ENCODE measurements at regions not wholly inside any gene's neighbourhood (a gene's known extent, or its start where the extent isn't known, plus 50 kb on each side); places are given as distances from the start of the nearest gene placed in this dataset.
"Not testable (repeated sequence)": the region's sequence is repeated elsewhere in the genome, so short reads cannot be mapped to it uniquely, and the experiment has no call there.

DNA sequence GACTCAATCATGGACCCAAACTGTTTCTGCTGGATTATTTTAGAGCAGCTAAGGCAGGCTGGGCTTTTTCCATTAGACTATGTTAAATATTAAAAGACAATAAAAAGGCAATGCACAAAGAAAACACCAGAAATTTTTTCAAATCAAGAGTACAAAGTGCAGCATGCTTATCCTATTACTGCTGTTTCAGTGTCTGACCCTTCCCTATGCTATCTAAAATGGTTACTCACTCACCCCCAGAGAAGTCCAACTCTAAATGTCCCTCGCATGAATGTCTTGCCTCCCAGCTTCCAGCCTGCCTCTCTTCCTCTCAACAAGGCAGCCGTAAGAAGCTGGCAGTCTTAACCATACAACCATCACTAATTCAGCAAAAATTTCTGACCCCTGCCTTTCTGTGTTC lies 108.7 kb upstream of the SYT6 start:
- DNase-seq: no peak

DNA sequence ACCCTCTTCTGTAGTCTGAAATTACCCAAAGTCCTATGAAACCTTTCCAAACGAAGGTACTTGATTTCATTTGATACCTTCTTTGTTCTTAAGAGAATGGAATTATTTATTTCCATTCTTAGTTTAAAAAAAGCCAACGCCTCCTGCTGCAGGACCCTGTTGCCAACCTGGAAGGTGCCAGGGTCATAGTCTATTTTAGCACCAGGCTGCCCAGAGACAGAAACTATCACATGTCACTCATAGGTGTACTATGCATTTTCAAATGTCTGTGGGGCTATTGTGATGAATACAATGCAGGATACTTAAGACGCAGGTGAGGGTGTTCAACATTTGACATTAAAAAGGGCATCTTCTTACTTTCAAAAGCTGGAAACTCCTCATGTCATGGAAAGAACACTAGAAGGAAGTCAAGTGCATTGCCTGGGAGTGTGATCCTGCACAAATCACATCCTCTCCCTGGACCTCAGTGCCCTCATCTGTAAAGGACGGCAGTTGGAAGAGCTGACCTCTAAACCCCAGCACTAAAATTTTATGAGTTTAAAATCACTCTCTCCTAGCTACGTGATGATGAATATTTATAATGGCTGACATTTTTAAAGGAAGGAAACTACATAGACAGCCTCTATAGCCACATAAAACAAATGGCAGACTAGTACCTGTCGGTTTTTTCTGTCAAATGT lies 107.3 kb upstream of the SYT6 start:
- DNase-seq: no peak

DNA sequence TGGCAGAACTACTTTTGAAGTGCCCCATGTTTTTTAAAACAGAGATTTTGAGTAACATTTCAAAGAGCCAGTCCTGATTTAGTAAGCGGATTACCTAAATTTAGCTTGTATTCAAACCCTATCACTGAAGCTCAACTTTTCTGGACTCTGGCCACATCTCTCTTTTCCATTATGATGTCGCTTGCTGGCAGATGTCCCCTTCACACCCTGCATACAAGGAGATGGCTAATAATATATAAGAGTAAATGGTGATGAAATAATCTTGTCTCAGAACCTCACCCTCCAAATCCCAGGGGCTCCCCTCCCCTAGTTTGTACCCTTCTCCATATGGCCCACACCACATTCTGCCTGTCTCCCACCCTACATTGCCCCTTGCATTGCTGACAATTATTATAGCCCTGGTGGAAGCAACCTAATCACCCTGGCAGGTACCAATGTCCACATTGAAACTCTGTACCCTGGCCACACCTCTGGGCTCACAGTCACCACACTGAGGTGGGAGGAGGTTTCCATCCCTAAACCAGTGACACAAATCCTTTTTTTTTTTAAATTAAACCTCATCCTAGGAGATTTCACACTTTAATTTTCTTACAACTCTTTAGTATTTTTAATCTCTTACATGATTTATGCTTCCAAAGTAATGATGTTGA lies 106.0 kb upstream of the SYT6 start:
- DNase-seq: no peak

DNA sequence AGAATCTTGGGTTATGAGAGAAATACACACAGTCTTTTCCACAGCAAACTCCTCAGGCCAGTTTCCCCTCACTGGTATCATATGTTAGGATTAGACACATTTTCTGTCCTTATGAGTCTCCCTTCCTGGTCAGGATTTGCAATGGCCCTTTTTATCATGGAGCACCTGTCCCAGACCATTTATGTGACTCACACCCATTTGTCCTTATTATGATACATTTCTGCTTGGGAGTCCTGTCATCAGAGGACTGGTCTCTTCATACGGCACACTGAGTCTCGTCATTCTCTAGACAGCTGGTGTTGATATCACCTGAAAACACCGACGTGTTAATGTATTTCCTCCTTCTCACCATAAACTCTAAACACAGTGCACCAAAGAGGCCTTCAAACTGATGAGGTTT lies 105.0 kb upstream of the SYT6 start:
- DNase-seq: no peak

DNA sequence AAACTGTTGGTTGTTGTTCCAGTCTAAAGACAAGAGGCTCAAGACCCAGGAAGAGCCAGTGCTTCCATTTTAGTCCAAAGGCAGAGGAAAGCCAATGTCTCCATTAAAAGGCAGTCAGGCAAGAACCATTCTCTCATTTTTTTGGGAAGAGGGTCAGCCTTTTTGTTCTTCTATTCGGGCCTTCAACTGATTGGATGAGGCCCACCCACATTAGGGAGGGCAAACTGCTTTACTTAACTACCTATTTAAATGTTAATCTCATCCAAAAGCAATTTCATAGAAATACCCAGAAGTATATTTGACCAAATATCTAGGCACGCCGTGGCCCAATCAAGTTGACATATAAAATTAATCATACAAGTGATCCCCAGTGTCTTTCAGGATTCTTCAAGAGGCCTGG lies 104.4 kb upstream of the SYT6 start:
- DNase-seq: no peak

DNA sequence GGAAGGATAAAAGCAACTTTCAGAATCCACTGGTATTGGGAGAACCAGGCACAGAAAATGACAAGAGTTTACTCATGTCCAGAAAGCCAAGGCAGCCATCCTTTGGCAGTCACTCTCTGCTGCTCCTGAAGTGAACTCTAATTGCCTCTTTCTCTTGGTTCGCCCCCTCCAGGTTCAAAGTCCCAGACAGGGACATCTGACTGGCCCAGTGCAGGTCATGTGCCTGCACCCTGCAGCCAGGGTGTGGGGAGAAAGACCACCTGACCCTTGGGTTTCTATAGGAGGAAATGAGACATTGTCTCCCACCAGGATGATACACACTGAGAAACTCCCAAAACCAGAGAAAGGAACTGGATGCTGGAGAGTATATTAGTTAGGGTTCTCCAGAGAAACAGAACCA lies 103.9 kb upstream of the SYT6 start:
- no peak for DNase-seq

DNA sequence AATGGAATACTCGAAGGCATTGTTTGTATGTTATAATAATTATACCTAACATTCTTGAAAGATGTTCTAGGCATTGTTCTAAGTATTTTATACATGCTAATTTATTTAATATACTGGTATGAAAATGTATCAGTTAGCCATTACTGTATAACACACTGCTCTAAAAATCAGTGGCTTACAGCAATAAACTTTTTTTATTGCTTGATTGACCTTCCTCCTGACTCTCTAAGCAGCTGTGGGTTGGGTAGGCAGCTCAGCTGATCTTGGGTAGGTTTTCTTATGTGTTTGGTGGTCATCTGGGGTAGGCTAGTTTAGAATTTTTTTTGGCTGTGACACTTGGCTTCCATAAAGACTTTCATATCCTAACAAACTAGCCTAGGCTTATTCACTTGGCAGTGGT lies 100.2 kb upstream of the SYT6 start:
- DNase-seq: no peak

DNA sequence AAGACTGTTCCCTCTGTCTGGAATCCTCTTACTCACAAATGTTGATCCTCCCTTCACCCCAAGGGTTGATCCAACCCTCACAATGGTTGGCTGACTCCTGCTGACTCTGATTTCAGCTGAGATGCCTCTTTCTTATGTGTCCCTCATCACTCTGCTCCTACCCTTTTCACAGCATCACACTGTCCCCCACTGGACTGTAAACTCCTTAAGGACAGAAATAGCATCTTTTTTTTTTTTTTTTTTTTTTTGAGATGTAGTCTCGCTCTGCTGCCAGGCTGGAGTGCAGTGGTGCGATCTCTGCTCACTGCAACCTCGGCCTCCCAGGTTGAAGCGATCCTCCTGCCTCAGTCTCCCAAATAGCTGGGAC lies 97.9 kb upstream of the SYT6 start:
- no peak for DNase-seq

DNA sequence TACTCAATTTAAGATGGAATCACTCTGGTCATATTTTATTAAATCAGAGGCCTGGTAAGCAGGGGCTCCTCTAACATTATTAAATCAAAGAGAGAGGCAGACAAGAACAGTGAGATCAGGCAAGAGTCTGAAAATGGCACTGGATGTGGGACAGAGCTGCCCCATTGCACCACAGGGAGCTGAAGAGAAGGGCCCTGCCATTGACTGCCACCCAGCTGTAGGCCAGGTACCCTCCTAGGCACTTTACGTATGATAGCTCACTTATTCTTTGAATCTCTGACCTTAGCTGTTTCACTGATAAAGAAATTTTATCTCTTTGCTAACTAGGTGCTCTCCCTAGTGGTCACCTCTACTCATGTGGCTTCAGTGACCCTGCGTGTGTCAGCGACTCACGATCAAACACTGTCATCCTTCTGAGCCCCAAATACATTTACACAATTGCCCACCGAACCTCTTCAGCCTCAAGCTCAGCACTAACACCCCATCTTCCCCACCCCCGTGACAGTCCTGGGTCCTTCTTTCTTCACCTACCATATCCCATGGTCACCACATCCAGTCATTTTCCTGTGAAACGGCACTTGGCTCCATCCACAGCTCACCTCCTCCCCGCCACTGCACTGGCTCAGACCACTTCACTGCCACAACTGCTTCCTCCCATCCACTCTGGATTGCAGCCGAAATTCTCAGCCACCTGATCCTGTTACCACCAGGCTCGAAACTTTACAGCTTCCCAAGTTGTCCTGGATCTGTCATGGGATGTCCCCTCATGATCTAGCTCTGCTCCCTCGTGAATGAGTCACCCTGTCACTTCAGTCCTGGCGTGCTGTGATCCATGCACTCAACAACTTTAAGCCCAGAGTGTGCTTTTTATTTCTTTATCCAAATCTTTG lies 97.3 kb upstream of the SYT6 start:
- DNase-seq: no peak

DNA sequence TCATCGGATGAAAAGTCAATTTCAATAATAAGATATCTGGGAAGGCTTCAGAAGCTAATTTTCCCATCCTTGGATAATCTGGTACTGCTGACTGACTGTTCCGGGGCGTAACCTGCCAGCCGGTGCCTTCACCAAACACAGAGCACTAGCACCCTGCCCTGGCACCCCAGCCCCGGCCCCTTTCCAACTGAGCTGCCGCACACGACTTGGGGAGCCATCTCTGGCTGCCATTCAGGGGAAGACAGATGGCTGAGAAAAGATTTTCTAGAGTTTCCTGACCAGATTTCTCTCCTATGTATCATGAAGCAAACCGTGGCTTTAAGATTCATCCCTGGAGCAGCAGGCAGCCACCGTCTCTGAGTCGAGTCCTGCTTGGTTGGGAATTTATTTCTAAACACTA lies 96.0 kb upstream of the SYT6 start:
- no peak for DNase-seq

DNA sequence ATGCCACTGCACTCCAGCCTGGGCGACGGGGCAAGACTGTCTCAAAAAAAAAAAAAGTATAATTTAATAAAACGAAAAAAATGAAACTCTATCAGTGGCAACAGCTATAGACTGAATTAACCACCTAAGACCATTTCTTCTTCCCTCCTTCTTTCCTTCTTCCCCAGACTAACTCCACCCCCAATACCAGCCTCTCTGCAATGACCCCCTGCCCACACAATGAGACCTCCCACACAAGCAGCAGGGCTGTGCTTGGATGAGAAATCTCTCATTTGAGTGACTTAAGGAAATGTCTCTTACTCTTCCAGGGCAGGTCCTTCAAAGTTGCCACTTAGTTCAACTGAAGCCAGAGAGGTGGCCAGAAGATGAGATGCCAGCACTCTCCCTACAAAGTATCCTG lies 94.5 kb upstream of the SYT6 start:
- no peak for DNase-seq

DNA sequence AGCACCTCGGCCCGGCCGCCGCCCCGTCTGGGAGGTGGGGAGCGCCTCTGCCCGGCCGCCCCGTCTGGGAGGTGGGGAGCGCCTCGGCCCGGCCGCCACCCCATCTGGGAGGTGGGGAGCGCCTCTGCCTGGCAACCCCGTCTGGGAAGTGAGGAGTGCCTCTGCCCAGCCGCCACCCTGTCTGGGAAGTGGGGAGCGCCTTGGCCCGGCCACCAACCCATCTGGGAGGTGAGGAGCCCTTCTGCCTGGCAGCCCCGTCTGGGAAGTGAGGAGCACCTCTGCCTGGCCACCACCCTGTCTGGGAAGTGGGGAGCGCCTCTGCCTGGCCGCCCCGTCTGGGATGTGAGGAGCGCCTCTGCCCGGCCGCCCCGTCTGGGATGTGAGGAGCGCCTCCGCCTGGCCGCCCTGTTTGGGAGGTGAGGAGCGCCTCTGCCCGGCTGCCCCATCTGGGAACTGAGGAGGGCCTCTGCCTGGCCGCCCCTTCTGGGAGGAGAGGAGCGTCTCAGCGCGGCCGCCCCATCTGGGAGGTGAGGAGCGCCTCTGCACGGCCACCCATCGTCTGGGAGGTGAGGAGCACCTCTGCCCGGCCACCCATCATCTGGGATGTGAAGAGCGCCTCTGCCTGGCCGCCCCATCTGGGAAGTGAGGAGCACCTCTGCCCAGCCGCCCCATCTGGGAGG lies 89.0 kb upstream of the SYT6 start:
- DNase-seq: not testable (repeated sequence)

DNA sequence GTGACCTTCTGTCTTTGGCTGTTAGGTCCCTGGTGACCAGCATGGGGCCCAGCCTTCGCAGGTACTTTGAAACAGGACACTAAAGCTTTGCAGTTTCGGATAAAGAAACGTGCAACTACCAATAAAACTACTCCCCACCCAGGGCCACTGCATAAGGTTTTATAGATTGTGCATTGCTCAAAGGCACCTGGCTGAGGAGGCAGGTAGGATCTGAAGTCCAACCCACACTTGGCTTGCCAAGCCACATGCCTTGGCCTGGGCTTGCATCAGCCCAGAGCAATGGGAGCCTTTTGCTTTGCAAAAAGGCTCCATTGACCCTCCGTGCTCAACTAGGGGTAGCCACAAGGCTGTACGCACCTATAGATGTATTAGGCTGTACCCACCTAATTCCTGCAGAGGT lies 84.4 kb upstream of the SYT6 start:
- no peak for DNase-seq

DNA sequence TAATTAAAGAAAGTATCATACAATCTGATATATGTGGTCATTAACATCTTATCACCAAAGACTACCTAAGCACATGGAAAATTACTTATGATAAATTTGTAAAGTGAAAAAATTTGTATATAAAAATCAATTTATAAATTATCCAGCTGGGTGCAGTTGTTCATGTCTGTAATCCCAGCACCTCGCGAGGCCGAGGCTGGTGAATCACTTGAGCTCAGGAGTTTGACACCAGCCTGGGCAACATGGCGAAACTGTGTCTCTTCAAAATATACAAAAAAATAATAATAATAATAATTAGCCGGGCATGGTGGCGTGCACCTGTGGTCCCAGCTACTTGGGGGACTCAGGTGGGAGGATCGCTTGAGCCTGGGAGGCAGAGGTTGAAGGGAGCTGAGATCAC lies 82.8 kb upstream of the SYT6 start:
- no peak for DNase-seq

DNA sequence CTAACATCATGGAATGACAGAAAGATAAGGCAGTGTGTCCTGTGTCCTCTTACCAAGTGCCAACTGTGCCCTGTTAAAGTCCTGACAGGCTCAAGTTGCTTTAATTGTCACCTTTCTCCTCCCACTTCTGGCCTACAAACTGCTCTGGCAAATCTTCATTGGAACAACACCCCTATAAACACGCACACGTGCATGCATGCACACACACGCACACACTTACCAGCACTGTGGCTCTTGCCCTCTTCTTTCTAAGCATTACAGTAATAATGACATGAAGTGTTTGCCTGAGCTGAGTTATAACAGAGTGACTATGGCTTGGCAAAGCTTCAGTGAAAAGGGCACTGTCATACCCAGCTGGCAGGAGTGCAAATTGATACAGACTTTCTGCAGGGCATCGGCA lies 82.3 kb upstream of the SYT6 start:
- DNase-seq: no peak

DNA sequence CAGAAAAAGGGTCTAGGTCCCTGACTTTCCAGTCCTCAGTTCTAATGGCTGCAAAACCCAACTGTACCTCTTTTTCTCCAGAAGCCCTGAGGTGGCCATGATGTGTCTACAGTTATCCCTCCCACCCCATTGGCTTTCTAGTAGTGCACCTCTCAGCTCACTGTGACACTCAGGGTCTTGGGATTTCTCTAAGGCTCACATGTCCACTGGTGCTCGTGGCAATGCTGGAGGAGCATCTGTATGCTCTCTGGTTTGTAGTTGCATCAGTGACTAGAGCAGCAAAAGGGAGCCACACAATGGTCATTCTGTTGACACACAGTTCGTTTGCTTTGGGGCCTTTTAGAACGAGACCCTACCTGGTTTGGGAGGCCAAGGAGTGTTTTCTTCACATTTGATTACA lies 81.6 kb upstream of the SYT6 start:
- DNase-seq: no peak

DNA sequence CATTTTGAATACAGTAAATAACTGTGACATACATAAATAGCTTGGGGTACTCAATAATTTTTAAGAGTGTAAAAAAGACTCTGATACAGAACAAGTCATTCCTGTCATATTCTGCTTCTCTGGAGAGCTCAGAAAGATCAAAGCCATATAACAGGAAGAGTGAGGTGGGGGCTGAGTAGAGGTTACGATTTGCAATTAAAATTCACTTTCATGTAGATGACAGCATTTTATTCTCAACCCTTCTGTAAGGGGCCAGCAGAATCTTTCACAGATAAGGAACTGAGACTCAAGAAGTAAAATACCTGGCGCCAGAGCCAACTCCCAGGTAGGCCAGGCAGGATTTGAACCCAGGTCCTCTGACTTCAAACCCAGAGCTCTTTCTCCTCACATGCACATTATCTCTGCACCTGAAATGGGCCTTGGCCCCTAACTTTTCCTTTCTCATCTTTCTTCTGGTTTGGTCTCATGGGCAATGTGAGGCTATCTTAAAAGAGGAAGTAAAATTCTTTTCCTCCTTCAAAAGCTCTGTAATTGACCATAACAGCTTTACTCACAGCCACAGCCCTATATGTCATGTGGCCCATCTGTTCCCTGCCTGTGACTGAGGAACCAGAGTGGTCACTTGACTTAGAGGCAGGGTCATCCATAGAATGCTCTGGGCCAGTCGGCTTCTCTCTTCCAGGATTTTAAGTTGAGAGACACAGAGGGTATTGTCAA lies 80.9 kb upstream of the SYT6 start:
- no peak for DNase-seq

DNA sequence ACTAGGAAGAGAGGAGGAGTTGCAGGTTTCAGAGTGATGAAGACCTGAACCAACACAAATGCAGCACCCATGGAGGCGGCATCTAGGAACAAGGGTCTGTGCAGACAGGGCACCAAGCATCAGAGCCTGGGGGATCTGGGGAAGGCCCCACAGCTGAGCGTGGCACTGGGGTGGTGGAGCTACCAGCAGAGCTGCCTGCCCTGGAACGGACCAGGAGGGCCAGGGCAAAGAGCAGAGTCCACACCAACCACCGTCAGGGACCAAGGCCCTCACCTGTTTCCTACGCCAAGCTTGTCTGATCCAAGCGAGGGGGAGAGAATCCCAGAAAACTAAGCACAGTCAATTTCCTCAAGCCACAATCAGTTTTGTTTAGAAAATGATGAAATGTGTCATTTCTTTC lies 79.0 kb upstream of the SYT6 start:
- DNase-seq: no peak

DNA sequence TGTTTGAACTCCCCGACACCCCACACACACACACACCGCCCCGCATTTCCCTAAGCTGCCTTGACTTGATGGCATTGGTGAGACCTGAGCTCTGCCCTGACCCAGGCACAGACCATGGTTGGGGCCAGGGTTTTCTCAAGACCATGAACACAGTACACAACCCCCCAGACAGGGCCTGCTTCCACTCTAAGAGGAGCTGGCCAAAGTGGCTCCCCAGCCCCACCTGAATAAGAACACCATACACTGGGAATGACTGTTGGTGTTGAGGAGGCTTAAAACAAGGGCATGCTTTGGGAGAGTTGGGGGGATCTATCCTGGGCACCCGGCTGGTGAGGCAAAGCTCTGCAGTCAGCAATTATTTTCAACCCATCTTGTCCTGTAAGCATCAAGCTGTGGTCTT lies 77.6 kb upstream of the SYT6 start:
- DNase-seq: no peak

DNA sequence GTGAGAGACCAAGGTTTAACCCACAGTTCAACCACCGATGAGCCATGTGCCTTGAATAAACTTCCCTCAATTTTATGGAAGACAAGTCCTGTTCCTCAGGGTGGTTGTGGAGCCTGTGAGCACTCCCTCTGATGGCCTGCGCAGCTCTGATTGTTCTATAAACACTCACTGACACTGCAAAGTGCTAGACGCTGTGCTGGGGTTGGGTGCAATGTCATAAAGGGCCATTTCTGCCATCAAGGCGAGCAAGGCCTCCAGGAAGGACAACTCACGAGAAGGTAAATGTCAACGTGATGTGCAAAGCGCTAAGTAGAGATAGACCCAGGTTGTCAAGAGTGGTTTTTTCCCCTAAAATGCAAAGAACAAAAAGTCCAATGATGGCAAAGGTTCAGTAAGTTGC lies 75.7 kb upstream of the SYT6 start:
- DNase-seq: no peak

DNA sequence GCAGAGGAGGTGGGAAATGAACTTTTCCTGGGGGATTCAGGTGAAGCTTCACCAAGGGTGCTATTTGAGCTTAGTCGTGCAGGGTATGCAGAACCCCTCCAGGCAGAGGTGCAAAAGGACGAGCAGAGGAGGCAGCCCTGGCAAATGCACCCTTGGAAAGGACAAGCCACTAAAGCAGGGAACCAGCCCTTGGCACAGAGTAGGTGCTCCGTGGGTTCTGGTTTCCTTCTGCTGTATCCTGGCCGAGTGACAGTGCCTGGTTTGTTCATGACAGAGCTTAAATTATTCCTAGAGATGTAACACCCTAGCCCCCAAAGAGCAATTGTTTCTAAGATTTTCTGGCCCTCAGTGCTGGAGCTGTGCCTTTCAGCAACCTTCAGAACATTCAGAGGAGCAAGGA lies 73.4 kb upstream of the SYT6 start:
- DNase-seq: no peak

DNA sequence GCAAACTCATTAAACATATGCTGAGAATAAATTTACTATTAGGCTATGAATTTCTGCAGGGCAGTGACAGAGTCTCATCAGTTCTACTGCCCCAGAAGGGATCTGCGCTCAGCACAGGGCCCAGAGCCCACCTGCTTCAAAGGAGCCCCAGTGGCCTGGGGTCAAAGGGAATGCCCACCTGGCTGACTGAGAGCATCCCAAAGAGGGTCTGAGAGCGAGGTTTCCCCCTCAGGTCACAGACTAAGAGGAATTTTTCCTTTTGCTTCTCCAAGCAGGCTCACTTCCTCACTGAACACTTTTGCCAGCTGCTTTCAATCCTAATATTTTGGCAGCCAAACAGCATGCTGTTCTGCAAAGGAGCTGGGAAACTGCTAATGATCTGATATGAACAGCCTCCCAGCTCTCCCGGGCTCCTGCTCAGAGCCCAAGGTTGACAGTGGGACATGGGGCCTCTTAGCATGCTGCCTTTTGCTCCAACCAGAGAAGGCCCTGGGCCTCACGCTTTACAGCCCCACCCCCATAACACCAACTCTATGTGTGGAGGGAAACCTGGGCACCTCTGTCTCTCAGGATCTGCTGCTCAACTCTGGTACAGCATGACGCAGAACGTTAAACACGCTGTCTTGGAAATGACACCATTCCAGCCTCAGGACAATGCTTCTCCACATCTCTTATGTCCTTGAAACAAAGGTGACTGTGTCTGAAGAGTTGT lies 70.7 kb upstream of the SYT6 start:
- DNase-seq: no peak
